Vagina (tissue), 2 donors: ENCODE measurements at regions not wholly inside any gene's neighbourhood (a gene's known extent, or its start where the extent isn't known, plus 50 kb on each side); places are given as distances from the start of the nearest gene placed in this dataset.

Source experiments
- CTCF ChIP-seq, 3 experiments: fragments of 450-650 bp in 2 of 3; fragments of 200-600 bp in 1 of 3; sonication (generic) in 1 of 3; IDR thresholded peaks; one replicate each; pipeline ENCODE4 v1.5.1; 2017 to 2019; ENCODE audit warnings: antibody characterized with exemption in 3 of 3, mild to moderate bottlenecking in 2 of 3, moderate library complexity in 2 of 3
- POLR2AphosphoS5 ChIP-seq, 2 donors: sonication (generic); formaldehyde crosslinking; IDR thresholded peaks; one replicate each; pipeline ENCODE4 v1.9.0; 2017; ENCODE audit warnings: antibody characterized with exemption in 2 of 2, mild to moderate bottlenecking in 2 of 2, low read depth in 1 of 2; ENCODE audit not compliant: insufficient read depth in 1 of 2

GRCh38 chr20:52880259-52880658 is 91.9 kb upstream of the TSHZ2 start:
- TF ChIP-seq CTCF (IDR thresholded peaks at IDR 0.05) (no peak), POLR2AphosphoS5 (IDR thresholded peaks at IDR 0.05; ENCODE audit: insufficient read depth in 1 of 2, low read depth in 1 of 2) (no peak)
